Spleen (tissue), 7 donors: ENCODE measurements at regions not wholly inside any gene's neighbourhood (a gene's known extent, or its start where the extent isn't known, plus 50 kb on each side); places are given as distances from the start of the nearest gene placed in this dataset.

Source experiments
- CTCF ChIP-seq, 11 experiments: fragments of 200-600 bp in 7 of 11; fragments of 450-650 bp in 4 of 11; sonication (generic) in 4 of 11; IDR thresholded peaks in 8 of 11; conservative IDR thresholded peaks in 3 of 11; 1 replicate in 7 of 11; 2 replicates in 4 of 11; pipeline versions ENCODE4 v1.4.0 to v1.8.0; 2016 to 2021; ENCODE audit warnings: antibody characterized with exemption in 11 of 11, inconsistent platforms in 4 of 11, mild to moderate bottlenecking in 1 of 11
- POLR2AphosphoS5 ChIP-seq, 3 donors: sonication (generic); formaldehyde crosslinking; IDR thresholded peaks; one replicate each; pipeline ENCODE4 v1.5.1; 2017; ENCODE audit warnings: antibody characterized with exemption in 3 of 3
- donor health status: DM: no; HTN: no; CAD: no; lungs with moderate emphysema.
- donor health status: DM: no; HTN: no; CAD: no.
- donor health status: DM: no; HTN: no; CAD: no.

GRCh38 chr10:113495553-113495952 is 57.3 kb upstream of the HABP2 start:
- TF ChIP-seq CTCF (IDR thresholded peaks at IDR 0.05 in 8 of 11, conservative IDR thresholded peaks at IDR 0.05 in 3 of 11) = no peak
- TF ChIP-seq POLR2AphosphoS5 (IDR thresholded peaks at IDR 0.05) = no peak
